HG03558 (cell line): ENCODE measurements at regions not wholly inside any gene's neighbourhood (a gene's known extent, or its start where the extent isn't known, plus 50 kb on each side); places are given as distances from the start of the nearest gene placed in this dataset.
"Not testable (repeated sequence)": the region's sequence is repeated elsewhere in the genome, so short reads cannot be mapped to it uniquely, and the experiment has no call there.

Experiments
- ATAC-seq: cut with Tn5 transposase; IDR thresholded peaks from one replicate; pipeline ENCODE4 v1.9.1; 2021; ENCODE audit warnings: moderate number of reproducible peaks; ENCODE audit not compliant: unreplicated experiment; ENCODE audit errors: extremely low read depth

GRCh38 chr18:73214970-73215369, 347.2 kb upstream of the NETO1 start:
- ATAC-seq: no peak

GRCh38 chr18:73212442-73212841, 344.7 kb upstream of the NETO1 start:
- no peak for ATAC-seq

- ATAC-seq: no peak
These were observed 334.2 kb upstream of the NETO1 start for GRCh38 chr18:73201940-73202339.

- no peak for ATAC-seq
These were observed 331.4 kb upstream of the NETO1 start for GRCh38 chr18:73199151-73199550.

- no peak for ATAC-seq
These were observed 321.9 kb upstream of the NETO1 start for GRCh38 chr18:73189718-73190117.

- ATAC-seq: no peak
These were observed 300.4 kb upstream of the NETO1 start for GRCh38 chr18:73168236-73168635.

GRCh38 chr18:73164430-73164829, 296.6 kb upstream of the NETO1 start:
- ATAC-seq: no peak

- no peak for ATAC-seq
These were observed 295.4 kb upstream of the NETO1 start for GRCh38 chr18:73163236-73163635.

GRCh38 chr18:73156117-73156516, 288.3 kb upstream of the NETO1 start:
- ATAC-seq: no peak

GRCh38 chr18:73153271-73153670, 285.5 kb upstream of the NETO1 start:
- no peak for ATAC-seq

GRCh38 chr18:73151086-73151485, 283.3 kb upstream of the NETO1 start:
- no peak for ATAC-seq

- no peak for ATAC-seq
These were observed 282.4 kb upstream of the NETO1 start for GRCh38 chr18:73150199-73150598.

- no peak for ATAC-seq
These were observed 279.8 kb upstream of the NETO1 start for GRCh38 chr18:73147590-73147989.

GRCh38 chr18:73144030-73144429, 276.2 kb upstream of the NETO1 start:
- ATAC-seq: no peak

- ATAC-seq: no peak
These were observed 268.3 kb upstream of the NETO1 start for GRCh38 chr18:73136134-73136533.

- ATAC-seq: no peak
These were observed 256.4 kb upstream of the NETO1 start for GRCh38 chr18:73124175-73124574.

- ATAC-seq: no peak
These were observed 253.4 kb upstream of the NETO1 start for GRCh38 chr18:73121207-73121606.

- no peak for ATAC-seq
These were observed 252.8 kb upstream of the NETO1 start for GRCh38 chr18:73120626-73121025.

GRCh38 chr18:73119574-73119973, 251.8 kb upstream of the NETO1 start:
- ATAC-seq: no peak

GRCh38 chr18:73118121-73118816, 250.5 kb upstream of the NETO1 start:
- no peak for ATAC-seq

- ATAC-seq: no peak
These were observed 242.5 kb upstream of the NETO1 start for GRCh38 chr18:73110307-73110706.

- no peak for ATAC-seq
These were observed 234.2 kb upstream of the NETO1 start for GRCh38 chr18:73101977-73102376.

GRCh38 chr18:73101491-73101890, 233.7 kb upstream of the NETO1 start:
- ATAC-seq: not testable (repeated sequence)
